HepG2 (cell line): ENCODE measurements at regions not wholly inside any gene's neighbourhood (a gene's known extent, or its start where the extent isn't known, plus 50 kb on each side); places are given as distances from the start of the nearest gene placed in this dataset.

ENCODE experiments used
- AKNA ChIP-seq: sonication (generic); formaldehyde crosslinking; IDR thresholded peaks from 2 replicates; pipeline ENCODE4 v1.4.0; 2020; ENCODE audit warnings: missing genetic modification reagents, borderline replicate concordance
- EEA1 ChIP-seq: sonication (generic); formaldehyde crosslinking; IDR thresholded peaks from 2 replicates; pipeline ENCODE4 v1.5.1; 2020; ENCODE audit warnings: mild to moderate bottlenecking, missing genetic modification reagents, borderline replicate concordance
- EP300 ChIP-seq, 3 experiments: sonication (generic) in 1 of 3; formaldehyde crosslinking in 1 of 3; IDR thresholded peaks; 2 replicates each; pipeline versions ENCODE4 v1.5.1 to v1.6.1; 2011 to 2020; ENCODE audit warnings: low read depth in 2 of 3, low read length in 2 of 3, borderline replicate concordance in 1 of 3, improper control_type of control experiment in 1 of 3, mild to moderate bottlenecking in 1 of 3, missing genetic modification reagents in 1 of 3, moderate library complexity in 1 of 3
- SNAPC5 ChIP-seq: sonication (generic); formaldehyde crosslinking; IDR thresholded peaks from 2 replicates; pipeline ENCODE4 v1.8.1; 2023; ENCODE audit warnings: mild to moderate bottlenecking, missing genetic modification reagents, borderline replicate concordance
- TEAD3 ChIP-seq: optimal IDR thresholded peaks from 2 replicates; pipeline ENCODE3; 2016; ENCODE audit warnings: borderline replicate concordance
- ZC3H4 ChIP-seq: sonication (generic); formaldehyde crosslinking; IDR thresholded peaks from 2 replicates; pipeline ENCODE4 v1.4.0; 2020; ENCODE audit warnings: missing genetic modification reagents, borderline replicate concordance
- ZHX1 ChIP-seq: sonication (generic); formaldehyde crosslinking; IDR thresholded peaks from 2 replicates; pipeline ENCODE4 v1.8.1; 2022; ENCODE audit warnings: low read depth, mild to moderate bottlenecking, missing genetic modification reagents
- ZNF550 ChIP-seq: sonication (generic); formaldehyde crosslinking; IDR thresholded peaks from 2 replicates; pipeline ENCODE4 v1.4.0; 2020; ENCODE audit warnings: mild to moderate bottlenecking, missing genetic modification reagents, borderline replicate concordance
- ZNF704 ChIP-seq: sonication (generic); formaldehyde crosslinking; IDR thresholded peaks from 2 replicates; pipeline ENCODE4 v1.8.1; 2023; ENCODE audit warnings: mild to moderate bottlenecking, inconsistent platforms, moderate library complexity, missing genetic modification reagents, borderline replicate concordance
- ZNF800 ChIP-seq: sonication (generic); formaldehyde crosslinking; IDR thresholded peaks from 2 replicates; pipeline ENCODE4 v1.4.0; 2020; ENCODE audit warnings: missing genetic modification reagents

GRCh38 chr5:106966686-106967315, 703.9 kb downstream of the EFNA5 start (continued):
- TF ChIP-seq SNAPC5 (CRISPR knock-in tag) = no peak
- TF ChIP-seq EP300 (IDR thresholded peaks at IDR 0.05; ENCODE audit: low read depth in 2 of 2, low read length in 2 of 2) = no peak
- TF ChIP-seq EP300 (CRISPR knock-in tag; IDR thresholded peaks at IDR 0.05; ENCODE audit: borderline replicate concordance) = no peak
- no peak for TF ChIP-seq ZC3H4 (CRISPR knock-in tag)
- no peak for TF ChIP-seq ZNF550 (CRISPR knock-in tag)
- TF ChIP-seq ZNF704 (CRISPR knock-in tag) = no peak
- TF ChIP-seq EEA1 (CRISPR knock-in tag) = no peak
- TF ChIP-seq ZHX1 (CRISPR knock-in tag) = no peak
- no peak for TF ChIP-seq ZNF800 (CRISPR knock-in tag)
- no peak for TF ChIP-seq AKNA
- no peak for TF ChIP-seq TEAD3 (CRISPR knock-in tag)
- TF ChIP-seq, all 625 proteins: peak for 0
